ENCODE measurements at regions not wholly inside any gene's neighbourhood (a gene's known extent, or its start where the extent isn't known, plus 50 kb on each side); places are given as distances from the start of the nearest gene placed in this dataset.
"Not testable (repeated sequence)": the region's sequence is repeated elsewhere in the genome, so short reads cannot be mapped to it uniquely, and the experiment has no call there.

DNA sequence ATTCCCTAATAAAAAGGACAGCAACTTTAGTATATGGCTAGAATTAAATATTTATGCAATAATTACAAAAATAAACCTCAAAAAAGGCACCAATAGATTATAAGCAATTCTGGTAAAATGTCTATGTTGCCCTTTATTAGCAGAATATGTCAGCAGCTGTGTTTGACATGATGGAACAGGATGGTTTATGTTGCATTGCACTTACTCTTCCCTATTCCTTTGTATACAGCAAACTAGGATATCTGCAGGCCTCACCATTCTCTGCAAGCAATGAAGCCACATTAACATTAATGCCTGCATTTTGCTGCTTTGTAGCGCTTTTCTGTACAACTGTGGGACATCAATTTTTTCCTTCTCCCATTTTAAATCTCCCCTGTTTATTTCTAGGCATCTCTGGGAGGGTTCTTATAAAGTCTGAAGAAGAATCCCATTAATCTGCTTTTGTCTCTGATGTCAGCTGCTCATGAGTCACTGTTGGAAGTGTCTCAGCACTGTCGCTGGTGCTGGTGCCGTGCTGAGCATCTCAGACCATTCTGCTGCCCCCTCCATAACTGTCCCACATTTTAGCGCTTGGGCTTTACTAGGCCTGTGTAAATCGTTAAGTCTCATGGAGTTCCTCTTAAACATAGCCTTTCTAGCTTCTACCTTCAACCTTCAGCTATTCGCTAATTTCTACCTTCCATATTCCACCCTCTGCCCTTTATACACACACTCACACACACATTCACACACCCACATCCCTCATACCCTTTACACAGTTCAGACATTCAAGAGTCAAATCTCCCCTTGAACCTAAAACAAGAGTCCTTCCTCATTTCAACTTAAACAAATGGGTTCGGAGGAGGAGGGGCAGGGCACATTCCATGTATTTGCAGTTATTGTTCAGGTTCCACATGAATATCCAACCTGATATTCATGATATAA lies 64.4 kb upstream of the TRHDE start:
- DNase-seq (ENCODE audit: low read depth, low spot score), result no peak
- no peaks in the 10 kb centered on the region for H3K27me3 ChIP-seq (ENCODE audit: control insufficient read depth, insufficient read depth, low read length)
- TF ChIP-seq, protein P1, sequence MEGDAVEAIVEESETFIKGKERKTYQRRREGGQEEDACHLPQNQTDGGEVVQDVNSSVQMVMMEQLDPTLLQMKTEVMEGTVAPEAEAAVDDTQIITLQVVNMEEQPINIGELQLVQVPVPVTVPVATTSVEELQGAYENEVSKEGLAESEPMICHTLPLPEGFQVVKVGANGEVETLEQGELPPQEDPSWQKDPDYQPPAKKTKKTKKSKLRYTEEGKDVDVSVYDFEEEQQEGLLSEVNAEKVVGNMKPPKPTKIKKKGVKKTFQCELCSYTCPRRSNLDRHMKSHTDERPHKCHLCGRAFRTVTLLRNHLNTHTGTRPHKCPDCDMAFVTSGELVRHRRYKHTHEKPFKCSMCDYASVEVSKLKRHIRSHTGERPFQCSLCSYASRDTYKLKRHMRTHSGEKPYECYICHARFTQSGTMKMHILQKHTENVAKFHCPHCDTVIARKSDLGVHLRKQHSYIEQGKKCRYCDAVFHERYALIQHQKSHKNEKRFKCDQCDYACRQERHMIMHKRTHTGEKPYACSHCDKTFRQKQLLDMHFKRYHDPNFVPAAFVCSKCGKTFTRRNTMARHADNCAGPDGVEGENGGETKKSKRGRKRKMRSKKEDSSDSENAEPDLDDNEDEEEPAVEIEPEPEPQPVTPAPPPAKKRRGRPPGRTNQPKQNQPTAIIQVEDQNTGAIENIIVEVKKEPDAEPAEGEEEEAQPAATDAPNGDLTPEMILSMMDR (IDR thresholded peaks at IDR 0.05; ENCODE audit: low read depth, low read length), result no peak
- no peak overlapping the region for H3K4me3 ChIP-seq (ENCODE audit: low read depth, low read length)
- no peaks in the 10 kb centered on the region for H3K9me3 ChIP-seq (ENCODE audit: control insufficient read depth, insufficient read depth, low read length)
- CTCF ChIA-PET, result no interaction called here
- no peak overlapping the region for H3K27ac ChIP-seq (ENCODE audit: low read depth, low read length)
- POLR2A ChIA-PET, result interaction anchor here (0.5 kb wide), 1 partner anchor 45 kb away, joined by 4 read pairs; no protein-coding TSS in a partner anchor

DNA sequence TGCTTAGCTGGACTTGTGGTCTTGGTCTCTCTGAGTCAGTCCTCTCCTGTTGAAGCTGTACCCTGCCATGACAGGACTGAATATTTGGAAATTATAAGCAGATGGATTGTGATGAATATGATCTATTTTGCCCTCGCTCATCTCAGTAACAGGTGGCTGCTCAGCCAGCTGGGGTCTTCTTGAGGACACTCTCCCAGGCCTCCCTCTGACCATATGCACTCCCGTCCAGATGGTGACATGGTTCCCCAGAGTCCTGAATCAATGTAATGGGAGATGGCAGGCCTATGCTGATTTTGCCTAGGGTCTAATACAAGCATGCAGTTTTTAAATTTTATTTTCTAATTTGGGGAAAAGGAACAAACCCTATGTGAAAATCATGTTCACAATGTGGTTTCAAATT lies 63.1 kb upstream of the TRHDE start:
- TF ChIP-seq, protein P1 (IDR thresholded peaks at IDR 0.05; ENCODE audit: low read depth, low read length), result no peak

DNA sequence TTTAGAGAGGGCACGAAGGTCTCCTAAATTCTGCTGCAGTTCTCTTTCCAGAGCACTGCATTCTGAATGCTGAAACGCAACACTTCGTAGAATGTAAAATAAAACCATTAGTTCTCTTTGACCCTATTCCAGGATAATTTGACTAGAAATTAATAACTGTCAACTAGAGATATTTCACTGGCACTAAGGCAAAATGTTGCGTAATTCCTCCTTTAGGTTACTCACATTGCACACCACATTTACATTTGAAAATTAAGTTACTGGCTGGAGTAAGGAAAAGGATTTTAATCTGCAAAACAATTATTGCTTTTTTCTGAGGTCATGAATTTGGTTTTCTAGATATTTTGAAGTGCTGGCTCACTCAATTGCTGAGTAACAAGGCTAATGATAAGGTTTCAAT lies 58.0 kb upstream of the TRHDE start:
- CTCF ChIA-PET, result no interaction called here
- DNase-seq (ENCODE audit: low read depth, low spot score), result no peak
- no peak overlapping the region for H3K4me3 ChIP-seq (ENCODE audit: low read depth, low read length)
- POLR2A ChIA-PET, result no interaction called here
- H3K9me3 ChIP-seq (ENCODE audit: control insufficient read depth, insufficient read depth, low read length), result no peaks in the 10 kb centered on the region
- H3K27ac ChIP-seq (ENCODE audit: low read depth, low read length), result no peak overlapping the region
- TF ChIP-seq, protein P1 (IDR thresholded peaks at IDR 0.05; ENCODE audit: low read depth, low read length), result no peak
- no peaks in the 10 kb centered on the region for H3K27me3 ChIP-seq (ENCODE audit: control insufficient read depth, insufficient read depth, low read length)

More for the DNA sequence above, 63.1 kb upstream of the TRHDE start:
- Histone ChIP-seq H3K27me3 (ENCODE audit: control insufficient read depth, insufficient read depth, low read length) (no peaks in the 10 kb centered on the region), H3K9me3 (ENCODE audit: control insufficient read depth, insufficient read depth, low read length) (no peaks in the 10 kb centered on the region), H3K4me3 (ENCODE audit: low read depth, low read length) (no peak overlapping the region), H3K27ac (ENCODE audit: low read depth, low read length) (no peak overlapping the region)
- ChIA-PET CTCF (no interaction called here), POLR2A (no interaction called here)
- no peak for DNase-seq (ENCODE audit: low read depth, low spot score)

GRCh38 chr12:72215287-72215686 lies 56.9 kb upstream of the TRHDE start:
- H3K27me3 ChIP-seq (ENCODE audit: control insufficient read depth, insufficient read depth, low read length); POLR2A ChIA-PET; DNase-seq (ENCODE audit: low read depth, low spot score); H3K4me3 ChIP-seq (ENCODE audit: low read depth, low read length); H3K9me3 ChIP-seq (ENCODE audit: control insufficient read depth, insufficient read depth, low read length); CTCF ChIA-PET; H3K27ac ChIP-seq (ENCODE audit: low read depth, low read length): not testable (repeated sequence)

DNA sequence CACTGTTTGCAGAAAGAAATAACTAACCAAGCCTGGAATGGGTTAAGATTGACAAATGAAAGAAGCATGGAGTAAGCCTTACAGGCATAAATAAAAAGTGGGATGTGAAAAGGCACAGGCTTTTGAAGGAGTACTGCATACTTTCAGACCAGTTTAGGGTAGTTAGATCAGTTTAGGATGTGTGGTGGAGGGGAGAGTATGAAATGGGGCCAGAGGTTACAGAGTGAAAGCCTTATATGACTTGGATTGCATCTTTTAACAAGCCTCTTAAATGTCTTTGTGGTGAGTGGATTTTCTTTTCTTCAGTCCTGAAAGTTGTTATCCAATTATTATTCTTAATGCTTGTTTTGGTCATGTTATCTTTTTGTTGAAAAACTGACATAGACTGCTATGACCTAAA lies 52.2 kb upstream of the TRHDE start:
- no peak overlapping the region for H3K27ac ChIP-seq (ENCODE audit: low read depth, low read length)
- TF ChIP-seq, protein P1 (IDR thresholded peaks at IDR 0.05; ENCODE audit: low read depth, low read length), result no peak
- no peak overlapping the region for H3K4me3 ChIP-seq (ENCODE audit: low read depth, low read length)
- CTCF ChIA-PET, result interaction anchor here (1.3 kb wide), 1 partner anchor 10 kb away, joined by 3 read pairs; no protein-coding TSS in a partner anchor
- POLR2A ChIA-PET, result no interaction called here
- no peaks in the 10 kb centered on the region for H3K27me3 ChIP-seq (ENCODE audit: control insufficient read depth, insufficient read depth, low read length)
- H3K9me3 ChIP-seq (ENCODE audit: control insufficient read depth, insufficient read depth, low read length), result no peaks in the 10 kb centered on the region
- DNase-seq (ENCODE audit: low read depth, low spot score), result no peak

Measured in AG04450 (cell line).